ENCODE measurements at regions not wholly inside any gene's neighbourhood (a gene's known extent, or its start where the extent isn't known, plus 50 kb on each side); places are given as distances from the start of the nearest gene placed in this dataset.

- no peak for DNase-seq
Observed at GRCh38 chr20:40738976-40739375, 49.9 kb upstream of the MAFB start.

DNA sequence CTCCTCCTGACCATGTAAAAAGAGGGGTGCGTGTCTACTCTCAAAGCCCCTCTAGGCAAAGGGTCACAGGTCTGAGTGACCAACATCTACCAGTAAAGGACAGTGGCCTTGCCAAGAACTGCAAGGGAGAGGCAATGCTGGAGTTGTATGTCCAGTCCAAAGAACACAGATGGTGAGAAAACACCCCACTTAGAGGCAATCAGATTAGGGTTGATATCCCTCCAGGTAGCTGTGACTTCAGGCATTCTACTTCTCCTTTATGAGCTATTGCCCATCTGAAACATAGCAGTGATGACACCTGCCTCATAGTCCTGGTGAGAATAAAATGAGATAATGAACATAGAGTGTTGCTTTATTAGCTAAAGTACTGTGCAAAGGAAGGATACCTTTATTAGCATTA, 50.8 kb upstream of the MAFB start:
- no peak for DNase-seq

- peak; percentile 28 for DNase-seq
Observed at GRCh38 chr20:40741507-40742106, 52.6 kb upstream of the MAFB start.

DNA sequence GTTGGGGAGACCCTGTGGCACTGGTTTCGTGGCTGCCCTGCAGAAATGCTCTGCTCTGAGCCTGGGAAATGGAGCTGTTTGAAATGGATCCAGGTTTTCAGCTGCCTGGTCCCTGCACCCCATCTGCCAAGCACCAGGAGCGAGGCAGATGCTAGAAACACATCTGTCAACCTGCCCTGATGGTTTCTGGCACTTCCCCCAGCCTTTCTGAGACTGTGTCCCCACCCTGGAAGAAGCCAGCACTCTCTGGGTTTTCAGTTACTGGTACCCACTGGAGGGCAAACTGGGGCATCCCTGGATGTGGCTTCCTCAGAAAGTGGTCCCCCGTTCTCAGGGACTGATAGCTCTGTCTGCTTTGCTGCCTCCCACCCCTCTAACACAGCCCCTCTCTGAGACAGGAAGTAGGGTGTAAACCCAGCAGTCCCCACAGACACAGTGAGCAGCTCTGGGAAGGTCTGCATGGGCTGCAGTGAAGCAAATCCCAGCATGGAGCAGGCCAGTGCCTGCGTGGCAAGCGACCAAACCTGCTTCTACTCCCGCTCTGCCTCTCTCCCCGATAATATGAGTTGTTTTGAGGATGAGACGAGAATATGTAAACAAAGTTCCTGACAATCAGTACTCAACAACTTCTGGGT, 54.2 kb upstream of the MAFB start:
- no peak for DNase-seq

- DNase-seq = no peak
Observed at GRCh38 chr20:40744072-40744817, 55.2 kb upstream of the MAFB start.

GRCh38 chr20:40744818-40745175, 55.8 kb upstream of the MAFB start:
- no peak for DNase-seq

DNA sequence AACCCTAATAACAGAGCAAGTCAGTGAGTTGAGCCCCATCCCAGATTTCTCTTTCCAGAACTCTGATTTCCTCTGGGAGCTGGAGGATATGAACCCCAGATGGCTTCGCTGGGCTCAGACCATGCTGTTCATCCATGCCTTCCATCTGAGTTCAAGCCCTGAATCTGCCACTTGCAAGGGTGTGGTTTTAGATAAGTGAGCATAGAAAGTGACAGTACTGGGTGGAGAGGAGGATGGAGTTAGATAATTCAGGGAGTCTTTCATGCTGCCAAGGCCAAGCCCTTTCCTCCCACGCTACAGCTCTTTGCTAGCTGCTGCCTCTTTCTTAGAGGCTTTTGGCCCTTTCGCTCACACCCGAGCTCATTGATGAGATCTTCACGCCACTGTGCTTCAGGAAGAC, 57.2 kb upstream of the MAFB start:
- DNase-seq = no peak

GRCh38 chr20:40748182-40748581, 59.1 kb upstream of the MAFB start:
- DNase-seq = no peak

GRCh38 chr20:40749985-40750506, 61.0 kb upstream of the MAFB start:
- no peak for DNase-seq

GRCh38 chr20:40750541-40751035, 61.6 kb upstream of the MAFB start:
- DNase-seq = no peak

DNA sequence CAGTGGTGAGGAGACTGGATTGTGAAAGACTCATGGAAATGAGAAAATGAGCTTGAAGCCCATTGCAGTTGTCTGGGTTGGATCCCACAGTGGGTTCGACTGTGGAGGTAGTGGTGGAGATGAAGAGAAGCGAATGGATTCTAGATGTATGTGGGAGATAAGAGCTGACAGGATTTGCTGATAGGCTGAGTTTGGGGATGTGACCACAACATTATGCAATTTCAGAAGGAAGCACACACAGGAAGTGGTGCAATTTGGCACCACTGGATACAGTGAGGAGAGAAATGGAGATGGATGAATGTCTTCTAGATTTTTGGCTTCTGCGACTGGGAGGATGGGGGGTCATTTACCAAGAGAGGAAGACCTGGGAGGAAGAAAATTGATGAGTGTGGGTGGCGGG, 64.4 kb upstream of the MAFB start:
- no peak for DNase-seq

DNA sequence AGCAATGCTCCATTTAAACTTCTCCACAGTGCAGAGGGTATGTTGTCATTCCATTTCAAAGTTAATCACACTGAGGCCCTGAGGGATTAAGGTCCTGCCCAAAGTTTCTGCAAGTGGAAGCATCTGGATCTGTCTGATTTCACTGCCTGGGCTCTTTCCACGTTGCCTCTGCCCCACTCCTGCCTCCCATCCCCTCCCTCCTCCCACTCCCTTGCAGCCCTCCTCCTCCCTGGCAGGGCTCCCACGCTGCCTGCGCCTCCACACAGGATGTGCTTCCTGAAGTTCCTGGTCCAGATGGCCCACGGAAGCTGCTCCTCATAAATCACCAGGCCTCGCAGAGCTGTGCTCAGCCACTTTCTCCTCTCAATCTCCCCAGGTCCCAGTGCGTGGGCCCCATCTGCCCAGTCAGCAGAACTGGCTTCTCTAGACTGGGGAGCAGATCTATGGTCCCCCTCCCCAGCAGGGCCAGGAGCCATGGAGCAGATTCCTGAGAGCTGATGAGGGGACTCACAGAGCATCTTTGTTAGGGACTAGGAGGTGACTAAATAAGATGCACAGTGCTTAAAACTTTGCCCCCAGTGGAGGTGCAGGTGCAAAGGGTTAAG, 65.4 kb upstream of the MAFB start:
- DNase-seq = peak; percentile 8

- no peak for DNase-seq
Observed at GRCh38 chr20:40757087-40757486, 68.1 kb upstream of the MAFB start.

DNA sequence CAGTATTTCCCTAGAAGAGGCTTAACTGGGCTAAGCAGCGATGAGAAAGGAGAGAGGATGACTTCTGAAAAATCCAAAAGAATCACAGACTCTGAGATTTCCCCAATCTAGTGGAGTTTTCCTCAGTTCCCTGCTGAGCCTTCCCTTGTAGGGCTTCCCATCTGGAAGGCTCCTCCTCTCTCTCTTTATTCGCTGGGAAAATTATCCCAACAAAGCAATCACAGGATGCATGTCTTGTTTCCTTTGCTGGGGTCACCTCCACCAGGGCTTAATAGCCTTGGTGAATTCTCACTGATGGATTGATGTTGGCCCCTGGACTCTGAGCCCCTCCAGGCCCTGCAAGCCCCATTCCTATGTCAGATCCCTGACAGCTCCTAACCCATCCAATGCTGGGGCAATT, 69.8 kb upstream of the MAFB start:
- DNase-seq = no peak

DNA sequence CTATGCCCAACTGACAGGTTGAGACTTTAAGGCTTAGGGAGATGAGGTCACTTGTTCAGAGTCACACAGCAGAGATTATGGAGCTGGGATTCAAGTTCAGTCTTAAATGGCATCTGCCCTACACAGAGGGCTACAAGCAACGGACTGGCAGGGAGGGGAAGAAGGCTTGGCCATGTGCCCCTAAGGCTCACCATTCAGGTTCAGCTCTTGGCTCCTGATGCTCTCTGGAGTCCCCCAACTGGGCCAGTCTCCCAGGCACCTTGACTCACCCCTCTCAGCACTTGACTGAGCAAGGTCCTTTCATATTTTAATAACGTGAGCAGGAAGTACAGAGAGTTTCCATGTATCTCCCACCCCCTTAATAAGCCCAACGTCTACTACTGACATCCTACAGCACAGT, 71.4 kb upstream of the MAFB start:
- DNase-seq = no peak

DNA sequence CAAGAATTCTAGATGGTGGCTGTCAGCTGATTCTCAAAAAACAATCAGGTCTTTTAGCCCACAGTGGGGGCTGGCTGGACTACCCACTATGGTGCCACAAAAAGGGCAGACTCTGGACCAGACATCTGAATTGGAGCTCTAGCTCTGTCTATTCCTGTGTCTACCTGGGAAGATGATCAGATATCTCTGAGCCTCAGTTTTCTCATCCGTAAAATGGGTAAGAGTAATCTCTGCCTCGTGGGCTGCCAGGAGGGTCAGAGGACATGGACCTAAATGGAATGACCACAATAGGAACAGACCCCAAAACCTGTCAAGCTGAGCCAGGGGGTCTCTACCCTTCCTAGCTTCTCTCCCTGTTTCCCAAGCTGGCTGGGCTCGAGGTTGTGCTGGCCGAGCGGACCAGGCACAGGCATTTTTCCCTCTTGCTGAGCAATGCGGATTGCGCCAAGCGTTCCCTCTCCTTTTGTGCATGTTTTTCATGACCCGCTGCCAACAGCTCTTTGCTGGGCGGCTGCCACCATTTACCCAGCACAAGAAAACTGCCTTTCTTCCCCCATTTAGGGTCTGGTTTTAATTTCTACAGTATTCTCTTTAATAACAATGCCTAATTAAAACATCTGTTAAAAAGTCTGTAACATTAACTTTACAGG, 74.7 kb upstream of the MAFB start:
- DNase-seq = peak; percentile 72

DNA sequence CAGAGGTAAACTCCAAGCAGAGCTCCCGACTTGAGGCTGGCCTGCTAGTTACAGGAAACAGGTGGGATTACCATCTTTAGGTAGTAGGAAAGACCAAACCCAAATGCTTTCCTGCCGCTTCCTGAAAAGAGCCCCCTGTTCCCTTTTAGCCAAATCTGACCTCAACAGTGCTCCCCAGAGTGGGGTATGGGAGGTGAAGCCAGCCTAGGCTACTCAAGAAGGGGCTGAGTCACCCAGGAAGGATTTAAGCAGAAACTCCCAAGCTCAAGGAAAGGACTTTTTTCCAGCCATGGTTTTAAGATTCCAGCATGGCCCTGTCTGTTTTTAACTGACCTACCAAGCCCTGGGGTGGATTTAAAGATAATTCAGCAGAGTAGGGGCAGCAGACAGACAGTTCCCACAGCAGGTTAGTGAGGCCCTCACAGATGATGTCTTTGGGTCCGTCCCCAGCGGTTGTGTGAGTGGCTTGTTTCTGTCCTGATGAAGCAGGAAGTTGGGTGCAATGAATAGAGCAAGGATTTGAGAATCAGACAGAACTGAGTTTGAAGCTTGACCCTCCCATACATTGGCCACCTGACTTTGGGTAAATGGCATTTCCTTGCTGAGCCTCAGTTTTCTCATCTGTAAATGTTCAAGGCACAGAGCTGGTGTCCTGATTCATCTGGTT, 76.9 kb upstream of the MAFB start:
- DNase-seq = no peak

DNA sequence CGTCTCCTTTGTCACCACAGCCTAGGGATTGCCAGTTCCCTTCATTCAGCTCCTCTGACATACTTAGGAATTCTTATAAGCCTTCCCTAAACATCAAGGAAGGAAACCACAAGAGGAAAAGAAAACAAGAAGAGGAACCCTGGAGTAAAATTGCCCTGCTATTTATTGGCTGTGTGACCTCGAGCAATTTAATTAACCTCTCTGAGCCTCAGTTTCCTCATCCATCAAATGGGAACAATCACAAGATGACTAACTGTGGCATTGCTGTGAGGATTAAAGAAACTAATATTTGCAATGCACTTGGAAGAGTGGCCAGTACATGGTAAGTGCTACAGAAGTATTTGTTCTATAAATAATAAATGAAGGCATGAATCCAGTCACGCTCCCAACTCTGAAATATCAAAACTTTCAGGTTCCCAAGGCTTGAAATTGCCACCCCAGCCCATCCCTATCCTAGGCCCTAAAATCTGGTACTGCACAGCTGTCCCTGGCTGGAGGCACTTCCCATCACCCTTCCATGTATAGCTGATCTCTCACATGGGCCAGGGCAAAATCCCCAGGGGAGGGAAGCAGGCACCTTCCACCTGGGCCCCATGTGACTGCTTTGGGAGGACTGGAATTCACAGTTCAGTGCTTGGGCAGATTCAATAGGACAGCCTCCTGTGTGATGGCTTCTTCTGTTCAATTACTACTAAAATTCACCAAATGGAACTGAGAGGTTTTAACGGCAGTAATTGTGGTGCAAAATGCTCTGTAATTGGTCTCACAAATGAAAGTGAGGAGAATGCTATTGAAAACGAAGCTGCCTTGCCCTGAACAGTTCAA, 78.0 kb upstream of the MAFB start:
- DNase-seq = no peak

DNA sequence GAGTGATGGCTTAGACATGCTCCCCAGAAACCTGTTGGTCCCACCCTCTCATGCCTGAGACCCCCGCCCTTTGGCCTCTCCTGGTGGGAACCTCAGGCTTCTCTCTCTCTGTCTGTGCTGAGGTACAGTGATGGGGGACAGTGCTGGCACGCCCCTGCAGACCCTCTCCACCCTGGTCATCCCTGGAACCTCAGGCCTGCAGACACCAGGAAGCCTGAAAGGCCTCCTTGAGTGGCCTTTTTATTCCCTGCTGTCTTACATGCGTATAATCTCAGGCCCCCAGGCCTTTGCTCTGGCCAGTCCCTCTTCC, 78.5 kb upstream of the MAFB start:
- no peak for DNase-seq

DNA sequence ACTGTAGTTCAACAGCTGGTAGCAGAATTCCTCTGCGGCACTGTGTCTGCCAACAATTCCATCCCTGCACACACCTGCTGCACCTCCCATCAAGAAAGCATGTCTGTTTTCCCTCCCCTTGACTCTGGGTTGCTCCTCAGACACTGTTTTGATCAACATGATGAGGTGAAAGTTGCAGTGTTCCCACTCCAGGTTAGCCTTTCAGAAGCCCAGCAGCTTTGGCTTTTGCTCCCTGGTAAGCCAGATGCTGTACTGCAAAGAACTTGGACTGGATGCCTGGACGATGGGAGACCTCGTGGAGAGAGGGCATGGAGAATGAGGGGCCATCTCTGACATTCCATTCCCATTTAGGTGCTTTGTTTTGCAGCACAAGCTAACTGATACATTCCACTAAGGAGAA, 79.1 kb upstream of the MAFB start:
- no peak for DNase-seq

DNA sequence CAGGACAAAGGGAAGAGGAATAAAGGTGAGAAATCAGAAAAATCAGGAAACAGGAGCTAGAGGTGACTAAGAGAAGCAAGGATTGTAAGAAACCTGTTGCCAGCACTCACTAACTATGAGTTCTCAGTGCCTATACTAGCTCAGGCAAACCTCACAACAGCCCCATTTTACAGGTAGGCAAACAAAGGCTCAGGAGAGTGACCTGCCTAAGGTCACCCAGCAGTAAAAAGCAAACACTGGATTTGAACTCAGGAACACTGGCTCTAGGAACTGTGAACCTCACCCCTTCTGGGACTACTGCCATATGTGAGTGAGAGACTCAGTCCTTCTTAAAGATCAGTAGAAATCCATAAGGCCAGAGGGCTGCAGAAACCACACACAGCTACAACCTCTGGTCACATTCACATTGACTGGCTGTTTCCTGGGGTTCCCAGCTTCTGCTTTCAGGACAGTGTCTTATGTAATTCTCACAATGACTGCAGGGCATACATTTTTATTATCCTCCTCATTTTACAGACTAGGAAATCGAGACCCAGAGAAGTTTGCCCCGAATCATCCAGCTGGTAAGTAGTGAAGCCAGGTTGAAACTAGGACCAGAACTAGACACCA, 80.7 kb upstream of the MAFB start:
- DNase-seq = no peak
